Skin of body (tissue), 1 donor: ENCODE measurements at regions not wholly inside any gene's neighbourhood (a gene's known extent, or its start where the extent isn't known, plus 50 kb on each side); places are given as distances from the start of the nearest gene placed in this dataset. TPM values are rescaled to one million over a fixed set of nuclear protein-coding genes. Genes with fewer than 3 reads are reported as not detected.

Source experiments
- small RNA-seq: library from RNA; depleted of rRNA; stranded (forward); fragments of <200 nt; gene quantifications from one replicate; pipeline ENCODE3, GENCODE V24; 2014; ENCODE audit warnings: low replicate concordance

Small RNA genes lying in the stretch of these regions (small RNA-seq; reads per million reads assigned to genes)
- not detected for gene MIR6076
